Fibroblast of the conjunctiva (primary cell): ENCODE measurements at regions not wholly inside any gene's neighbourhood (a gene's known extent, or its start where the extent isn't known, plus 50 kb on each side); places are given as distances from the start of the nearest gene placed in this dataset.

ENCODE experiments used
- DNase-seq: peaks from one replicate; pipeline ENCODE4 v3.0.0-alpha.2; 2010; ENCODE audit warnings: low read depth

DNA sequence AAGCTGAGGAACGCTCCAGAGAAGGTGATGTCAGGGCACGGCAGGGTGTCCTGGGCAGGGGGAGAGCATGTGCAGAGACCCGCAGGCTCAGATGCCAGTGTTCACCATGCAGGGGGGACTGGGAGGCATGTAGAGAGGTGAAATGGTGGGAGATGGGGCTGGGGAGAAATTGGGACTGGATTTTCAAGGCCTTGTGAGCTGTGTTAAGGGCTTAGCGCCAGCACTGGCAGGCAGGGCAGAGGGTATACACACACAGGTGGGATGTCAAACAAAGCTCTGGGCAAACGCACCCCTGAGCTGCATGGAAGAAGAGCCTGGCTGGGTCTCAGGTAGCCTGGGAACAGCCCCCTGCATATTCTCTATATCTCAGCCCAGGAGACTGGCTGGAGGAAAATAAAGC is 282.7 kb downstream of the SHQ1 start:
- no peak for DNase-seq

- no peak for DNase-seq
Measured at GRCh38 chr3:72563690-72564370, 284.4 kb downstream of the SHQ1 start.

- no peak for DNase-seq
Measured at GRCh38 chr3:72560846-72561675, 287.2 kb downstream of the SHQ1 start.

DNA sequence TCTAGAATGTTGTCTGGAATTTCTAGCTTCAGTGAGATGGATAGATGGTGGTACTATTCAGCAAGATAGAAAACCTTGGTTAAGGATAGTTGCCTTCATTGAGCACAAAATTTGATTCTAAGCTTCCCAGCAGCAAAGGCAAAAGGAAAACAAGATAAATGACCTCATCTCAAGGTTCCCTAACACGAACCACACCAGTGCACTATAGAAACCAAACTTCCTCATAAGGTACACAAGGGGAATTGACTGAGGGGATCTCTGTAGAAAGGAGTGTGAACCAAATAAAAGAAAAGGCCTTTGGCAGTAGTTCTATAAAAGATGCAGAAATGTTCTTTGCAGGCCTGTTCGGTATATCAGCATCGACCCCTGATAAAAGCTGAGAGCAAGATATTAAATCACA is 288.9 kb downstream of the SHQ1 start:
- no peak for DNase-seq

GRCh38 chr3:72558001-72558400 is 290.2 kb downstream of the SHQ1 start:
- DNase-seq = no peak

DNA sequence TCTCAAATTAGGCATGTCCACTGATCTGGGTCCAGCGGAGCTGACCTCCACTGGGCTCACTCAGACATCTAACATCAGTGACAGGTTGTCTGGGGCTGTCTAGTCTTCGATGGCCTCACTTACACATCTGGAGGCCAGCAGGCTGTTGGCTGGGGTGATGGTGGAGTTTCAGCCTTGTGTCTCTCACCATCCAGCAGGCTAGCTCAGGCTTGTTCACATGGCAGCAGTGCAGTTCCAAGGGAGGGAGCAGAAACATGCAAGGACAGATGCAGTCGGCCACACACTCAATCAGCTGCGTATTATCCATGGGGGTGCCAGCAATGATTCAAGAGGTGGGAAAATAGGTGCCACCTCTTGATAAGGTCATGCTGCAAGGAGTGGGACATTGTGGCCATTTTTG is 292.5 kb downstream of the SHQ1 start:
- no peak for DNase-seq

GRCh38 chr3:72554689-72555088 is 293.6 kb downstream of the SHQ1 start:
- DNase-seq = no peak

GRCh38 chr3:72553298-72553697 is 294.9 kb downstream of the SHQ1 start:
- DNase-seq = no peak

DNA sequence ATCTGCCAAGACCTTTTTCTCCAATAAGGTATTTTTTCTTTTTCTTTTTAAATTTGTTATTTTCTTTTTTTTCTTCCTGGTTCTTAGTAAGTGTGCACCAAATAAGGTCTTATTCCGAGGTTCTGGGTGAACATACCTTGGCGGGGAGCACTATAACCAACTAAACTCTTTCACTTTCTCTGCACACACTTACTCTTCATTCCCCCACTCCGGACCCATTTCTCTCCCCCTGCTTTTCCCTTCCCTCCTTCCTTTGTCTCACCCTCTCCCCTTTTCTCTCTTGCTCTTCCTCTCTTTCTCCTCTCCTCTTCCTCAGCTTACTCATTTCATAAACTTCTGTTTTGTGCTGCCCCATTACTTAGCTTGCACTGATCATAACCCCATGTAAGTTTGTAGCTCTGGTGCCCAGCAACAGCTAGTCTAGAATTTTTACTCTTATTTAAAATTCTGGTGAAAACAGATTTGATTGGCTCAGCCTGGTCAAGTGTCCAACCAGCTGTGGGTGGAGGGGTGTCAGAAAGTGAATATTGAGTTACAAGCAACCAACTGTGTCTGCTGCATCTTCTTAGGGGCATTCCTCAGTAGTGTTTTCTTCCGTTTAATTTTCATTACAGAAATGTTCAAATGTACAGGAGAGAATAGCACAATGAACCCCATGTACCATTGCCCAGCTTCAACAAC is 297.5 kb downstream of the SHQ1 start:
- DNase-seq = no peak

DNA sequence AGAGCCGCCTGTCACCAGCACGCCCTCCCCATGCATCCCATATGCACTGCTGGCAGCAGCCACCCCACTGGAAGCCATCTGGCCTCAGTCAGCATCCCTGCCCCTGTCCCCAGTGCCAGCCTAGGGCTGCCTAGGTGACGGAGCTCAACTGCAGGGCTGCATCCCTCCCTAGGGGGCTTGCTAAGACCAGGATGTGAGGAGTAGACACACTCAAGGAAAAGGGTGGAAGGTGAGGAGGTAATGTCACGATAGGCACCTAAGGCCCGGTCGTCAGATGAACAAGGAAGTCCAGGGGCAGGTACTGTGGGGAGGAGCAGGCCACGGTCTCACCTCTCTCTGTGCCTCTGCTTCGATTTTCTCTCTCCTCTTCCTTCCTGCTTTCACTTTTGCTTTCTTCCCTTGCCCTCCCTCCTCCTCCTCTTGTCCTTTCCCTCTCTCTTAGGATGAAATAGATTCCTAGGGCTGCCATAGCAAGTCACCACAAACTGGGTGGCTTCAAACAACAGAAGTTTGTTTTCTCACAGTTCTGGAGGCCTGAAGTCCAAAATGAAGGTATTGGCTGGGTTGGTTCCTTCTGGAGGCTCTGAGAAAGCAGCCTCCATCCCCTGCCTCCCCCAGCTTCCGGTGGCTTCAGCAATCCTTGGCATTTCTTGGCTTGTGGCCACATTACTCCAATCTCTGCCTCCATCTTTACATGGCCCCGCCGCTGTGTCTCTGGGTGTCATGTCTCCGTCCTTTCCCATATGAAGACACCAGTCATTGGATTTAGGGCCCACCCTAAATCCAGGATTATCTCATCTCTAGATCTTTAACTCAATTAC is 298.3 kb downstream of the SHQ1 start:
- no peak for DNase-seq

DNA sequence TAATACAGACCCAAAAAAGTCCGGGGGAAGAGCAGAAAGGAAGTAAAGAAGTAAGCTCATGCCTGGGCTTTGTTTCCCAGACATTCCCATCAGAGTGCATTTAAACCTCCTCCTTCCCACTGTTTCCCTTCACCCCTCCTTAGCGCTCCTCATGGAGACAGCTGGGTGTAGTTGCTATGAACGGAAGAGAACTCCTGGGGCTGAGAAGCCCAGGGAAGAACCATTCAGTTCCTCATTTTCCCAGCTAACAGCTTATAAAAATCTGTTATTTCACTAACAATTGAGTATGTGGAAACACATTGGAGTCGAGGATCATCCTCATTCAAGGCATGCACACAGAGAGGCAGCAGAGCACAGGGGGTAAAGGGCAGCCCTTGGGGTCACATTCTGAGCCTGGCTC is 299.3 kb downstream of the SHQ1 start:
- no peak for DNase-seq

DNA sequence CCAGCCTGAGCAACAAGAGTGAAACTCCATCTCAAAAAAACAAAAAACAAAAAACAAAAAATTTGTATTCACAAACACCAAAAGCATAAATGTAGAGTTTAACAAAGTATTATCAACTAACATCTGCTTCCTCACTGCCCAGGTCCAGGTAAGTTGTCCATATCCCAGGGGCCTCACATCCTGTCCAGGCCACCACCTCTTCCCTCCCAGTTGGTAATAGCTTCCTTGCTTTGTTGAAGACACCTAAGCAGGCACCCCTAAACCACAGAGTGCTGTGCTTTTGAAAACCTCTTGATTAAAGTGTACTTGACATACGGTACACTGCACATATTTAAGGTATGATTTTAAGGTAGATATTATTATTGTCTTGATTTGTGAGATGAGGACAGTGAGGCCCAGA is 299.8 kb downstream of the SHQ1 start:
- DNase-seq = no peak

- no peak for DNase-seq
Measured at GRCh38 chr3:72547183-72547582, 301.1 kb downstream of the SHQ1 start.

DNA sequence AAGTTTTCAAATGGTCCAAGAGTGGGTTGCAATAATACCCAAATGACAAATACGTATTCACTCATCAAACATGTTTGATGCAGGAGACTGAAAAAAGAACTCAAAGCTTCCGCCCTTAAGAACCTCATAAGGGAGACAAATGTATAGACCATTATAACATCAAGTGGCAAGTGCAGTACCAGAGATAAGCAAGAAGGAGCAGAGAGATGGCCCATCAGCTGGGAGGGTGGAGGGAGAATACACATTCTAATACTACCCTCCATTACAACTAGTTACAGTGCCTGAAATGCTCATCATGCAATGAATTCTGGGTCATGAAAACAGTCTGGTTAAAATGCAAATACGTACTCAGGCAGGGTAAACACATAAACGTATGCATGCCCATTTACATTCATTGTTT is 304.0 kb downstream of the SHQ1 start:
- no peak for DNase-seq

GRCh38 chr3:72543246-72543645 is 305.0 kb downstream of the SHQ1 start:
- no peak for DNase-seq

DNA sequence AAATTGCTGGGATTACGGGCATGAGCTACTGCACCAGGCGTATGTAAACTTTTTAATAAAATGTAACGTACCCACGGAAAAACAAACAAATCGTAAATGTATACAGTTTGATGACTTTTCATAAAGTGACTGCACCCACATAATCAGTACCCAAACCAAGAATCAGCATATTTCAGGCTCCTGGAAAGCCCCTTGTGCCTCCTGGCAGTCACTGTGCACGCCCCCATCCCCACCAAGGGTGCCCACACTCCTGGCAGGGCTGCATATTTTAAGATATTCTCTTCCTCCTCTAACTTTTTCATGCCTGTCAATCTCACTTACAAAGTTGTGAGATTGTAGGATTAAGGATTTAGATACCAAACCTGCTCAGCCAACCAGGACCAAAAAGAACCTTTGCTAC is 305.5 kb downstream of the SHQ1 start:
- DNase-seq = no peak

- no peak for DNase-seq
Measured at GRCh38 chr3:72539856-72540255, 308.4 kb downstream of the SHQ1 start.

DNA sequence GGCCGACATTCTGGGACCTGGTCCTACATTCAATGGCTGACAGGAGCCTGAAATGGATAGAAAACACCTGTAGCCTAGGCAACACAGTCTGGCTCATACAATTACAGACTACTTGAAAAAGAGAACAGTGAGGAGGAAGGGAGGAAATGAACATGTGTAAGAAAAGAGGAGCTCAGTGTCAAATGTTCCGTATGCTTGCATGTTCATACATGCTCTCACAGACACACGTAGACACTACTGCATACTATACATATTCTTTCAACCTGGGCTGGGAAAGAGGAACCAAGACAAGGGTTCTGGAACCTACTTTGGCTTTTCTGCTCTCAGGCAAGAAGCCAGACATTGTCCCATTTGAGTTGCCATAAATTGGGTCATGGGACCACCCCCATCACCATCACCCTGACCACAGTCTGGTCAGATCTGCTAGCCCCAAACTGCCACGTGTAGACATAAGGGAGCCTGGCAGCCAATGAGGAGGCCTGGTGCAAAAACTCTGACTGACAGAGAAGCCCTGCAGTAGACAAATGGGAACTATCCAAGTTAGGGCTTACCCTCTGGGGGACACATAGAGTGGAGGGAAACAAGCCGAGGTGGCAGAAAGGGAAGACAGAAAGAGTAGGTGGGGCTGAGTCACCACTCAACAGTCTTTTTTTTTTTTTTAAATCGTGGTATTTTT is 310.0 kb downstream of the SHQ1 start:
- no peak for DNase-seq

GRCh38 chr3:72537448-72537847 is 310.8 kb downstream of the SHQ1 start:
- DNase-seq = no peak

DNA sequence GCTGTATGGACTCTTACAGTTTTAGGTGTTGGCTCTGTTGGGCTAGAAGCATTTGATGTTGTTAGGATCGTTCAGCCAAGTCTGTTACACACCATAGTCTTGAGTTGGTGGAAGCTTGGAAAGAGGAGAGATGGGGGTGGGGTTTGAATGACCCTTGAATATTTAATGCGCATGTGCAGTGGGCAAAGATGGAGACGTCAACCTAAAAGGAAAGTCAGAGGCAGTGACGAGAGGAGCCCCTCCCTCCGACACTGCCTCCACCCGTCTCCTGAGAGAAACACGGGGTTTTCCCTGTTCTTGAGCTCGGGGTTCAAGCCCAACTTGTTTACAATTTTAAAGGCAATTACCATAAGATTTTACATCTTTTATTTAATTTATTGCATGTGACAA is 311.4 kb downstream of the SHQ1 start:
- no peak for DNase-seq

GRCh38 chr3:72536206-72536877 is 311.9 kb downstream of the SHQ1 start:
- no peak for DNase-seq
